CD4-positive, alpha-beta T cell treated with Interleukin-4 for 1 hour (primary cell): ENCODE measurements at regions not wholly inside any gene's neighbourhood (a gene's known extent, or its start where the extent isn't known, plus 50 kb on each side); places are given as distances from the start of the nearest gene placed in this dataset.

ENCODE experiments used
- DNase-seq, 2 donors: peaks; one replicate each; pipeline ENCODE4 v3.0.0-alpha.2; 2020 to 2022

- no peak for DNase-seq
These were observed 1312.2 kb upstream of the ACVR2A start for GRCh38 chr2:146532509-146533147.

- DNase-seq: no peak
These were observed 1312.8 kb upstream of the ACVR2A start for GRCh38 chr2:146532009-146532408.

- no peak for DNase-seq
These were observed 1313.9 kb upstream of the ACVR2A start for GRCh38 chr2:146530886-146531285.

GRCh38 chr2:146527166-146527565 is 1317.7 kb upstream of the ACVR2A start:
- DNase-seq: no peak

GRCh38 chr2:146523196-146523595 is 1321.6 kb upstream of the ACVR2A start:
- DNase-seq: no peak

- DNase-seq: no peak
These were observed 1338.0 kb upstream of the ACVR2A start for GRCh38 chr2:146506851-146507250.

- no peak for DNase-seq
These were observed 1341.5 kb upstream of the ACVR2A start for GRCh38 chr2:146503366-146503765.

GRCh38 chr2:146496248-146496647 is 1348.6 kb upstream of the ACVR2A start:
- DNase-seq: no peak

GRCh38 chr2:146489386-146489785 is 1355.4 kb upstream of the ACVR2A start:
- DNase-seq: no peak

- no peak for DNase-seq
These were observed 1363.2 kb upstream of the ACVR2A start for GRCh38 chr2:146481629-146482028.

GRCh38 chr2:146477383-146477782 is 1367.4 kb upstream of the ACVR2A start:
- DNase-seq: no peak

GRCh38 chr2:146468578-146468977 is 1376.3 kb upstream of the ACVR2A start:
- no peak for DNase-seq

- no peak for DNase-seq
These were observed 1377.4 kb upstream of the ACVR2A start for GRCh38 chr2:146467425-146467824.

- DNase-seq: no peak
These were observed 1379.4 kb upstream of the ACVR2A start for GRCh38 chr2:146465460-146465859.

- no peak for DNase-seq
These were observed 1383.8 kb upstream of the ACVR2A start for GRCh38 chr2:146461068-146461467.

GRCh38 chr2:146458585-146458984 is 1386.2 kb upstream of the ACVR2A start:
- no peak for DNase-seq

GRCh38 chr2:146457221-146457620 is 1387.6 kb upstream of the ACVR2A start:
- DNase-seq: no peak

GRCh38 chr2:146455325-146455724 is 1389.5 kb upstream of the ACVR2A start:
- no peak for DNase-seq

GRCh38 chr2:146451972-146452371 is 1392.9 kb upstream of the ACVR2A start:
- no peak for DNase-seq

- DNase-seq: no peak
These were observed 1394.7 kb upstream of the ACVR2A start for GRCh38 chr2:146450131-146450530.

- no peak for DNase-seq
These were observed 1399.8 kb upstream of the ACVR2A start for GRCh38 chr2:146444987-146445386.

- no peak for DNase-seq
These were observed 1400.7 kb upstream of the ACVR2A start for GRCh38 chr2:146444085-146444484.

- no peak for DNase-seq
These were observed 1406.6 kb upstream of the ACVR2A start for GRCh38 chr2:146438246-146438645.

- DNase-seq: no peak
These were observed 1407.1 kb upstream of the ACVR2A start for GRCh38 chr2:146437712-146438111.

- DNase-seq: no peak
These were observed 1411.5 kb upstream of the ACVR2A start for GRCh38 chr2:146433116-146433875.
